B cell (primary cell): ENCODE measurements at regions not wholly inside any gene's neighbourhood (a gene's known extent, or its start where the extent isn't known, plus 50 kb on each side); places are given as distances from the start of the nearest gene placed in this dataset.
"Not testable (repeated sequence)": the region's sequence is repeated elsewhere in the genome, so short reads cannot be mapped to it uniquely, and the experiment has no call there.

Experiments
- ATAC-seq: fragments of 200-7000 bp; cut with Tn5 transposase; one replicate; pipeline ENCODE4 v1.10.0; 2021; ENCODE audit warnings: low read depth, mild to moderate bottlenecking, moderate number of reproducible peaks, moderate library complexity
- CTCF ChIA-PET: fragments of 350-600 bp; sonication (Branson Sonifier 250); formaldehyde crosslinking; loops from one replicate; lab custom pipeline; 2021; ENCODE audit warnings: antibody characterized with exemption, inconsistent platforms; lab: Charles Lee
- POLR2A ChIA-PET: fragments of 350-600 bp; sonication (Branson Sonifier 250); formaldehyde crosslinking; loops from one replicate; lab custom pipeline; 2021; ENCODE audit warnings: antibody characterized with exemption; lab: Charles Lee
- DNase-seq: peaks from one replicate; pipeline ENCODE4 v3.0.0; 2013
- H2AFZ ChIP-seq: 2 replicates; pipeline ENCODE4 v1.6.1; 2012; ENCODE audit warnings: mild to moderate bottlenecking, low read depth, low read length; ENCODE audit not compliant: insufficient read depth, poor library complexity, severe bottlenecking
- H3K27ac ChIP-seq, 2 donors: 1 replicate in 1 of 2; 2 replicates in 1 of 2; pipeline ENCODE4 v1.5.1; 2012 to 2013; ENCODE audit warnings: low read length in 2 of 2, mild to moderate bottlenecking in 2 of 2, moderate library complexity in 1 of 2
- H3K27me3 ChIP-seq, 4 experiments: fragments of 200-600 bp in 1 of 4; sonication (generic) in 1 of 4; replicated peaks in 1 of 4; 1 replicate in 2 of 4; 2 replicates in 2 of 4; pipeline versions ENCODE4 v1.6.1 to v1.7.0; 2013 to 2016; ENCODE audit warnings: low read length in 3 of 4, mild to moderate bottlenecking in 2 of 4, mixed read lengths in 1 of 4, moderate library complexity in 1 of 4; ENCODE audit not compliant: insufficient read depth in 4 of 4, control insufficient read depth in 3 of 4; ENCODE audit errors: control extremely low read depth in 1 of 4
- H3K36me3 ChIP-seq, 2 experiments: replicated peaks in 1 of 2; 1 replicate in 1 of 2; 2 replicates in 1 of 2; pipeline versions ENCODE4 v1.6.1 to v1.7.1; 2013; ENCODE audit warnings: low read length in 1 of 2; ENCODE audit not compliant: insufficient read depth in 2 of 2, control insufficient read depth in 1 of 2; ENCODE audit errors: control extremely low read depth in 1 of 2, extremely low read depth in 1 of 2
- H3K4me1 ChIP-seq, 2 donors: fragments of 200-600 bp in 1 of 2; sonication (generic) in 1 of 2; 1 replicate in 1 of 2; 2 replicates in 1 of 2; pipeline versions ENCODE4 v1.5.1 to v1.6.1; 2013 to 2017; ENCODE audit warnings: low read length in 2 of 2; ENCODE audit not compliant: control insufficient read depth in 2 of 2, insufficient read depth in 2 of 2
- H3K4me2 ChIP-seq: replicated peaks from 2 replicates; pipeline ENCODE3; 2012; ENCODE audit warnings: mild to moderate bottlenecking, low read depth, low read length; ENCODE audit not compliant: poor library complexity, severe bottlenecking
- H3K4me3 ChIP-seq, 5 experiments: fragments of 200-600 bp in 1 of 5; sonication (generic) in 1 of 5; 1 replicate in 3 of 5; 2 replicates in 2 of 5; pipeline versions ENCODE4 v1.5.1 to v1.7.0; 2011 to 2016; ENCODE audit warnings: low read length in 4 of 5, mild to moderate bottlenecking in 4 of 5, low read depth in 2 of 5, control low read depth in 1 of 5, moderate library complexity in 1 of 5; ENCODE audit not compliant: insufficient read depth in 1 of 5; ENCODE audit errors: control extremely low read depth in 1 of 5, extremely low read depth in 1 of 5
- H3K79me2 ChIP-seq: fragments of 200-600 bp; sonication (generic); one replicate; pipeline ENCODE4 v1.6.0; 2016; ENCODE audit warnings: low read length; ENCODE audit not compliant: control insufficient read depth, insufficient read depth
- H3K9ac ChIP-seq: fragments of 200-600 bp; sonication (generic); 2 replicates; pipeline ENCODE4 v1.6.1; 2017; ENCODE audit warnings: mild to moderate bottlenecking, low read length, moderate library complexity
- H3K9me3 ChIP-seq, 3 donors: one replicate each; pipeline versions ENCODE4 v1.6.1 to v1.7.1; 2013; ENCODE audit warnings: low read length in 2 of 3; ENCODE audit not compliant: control insufficient read depth in 2 of 3, insufficient read depth in 1 of 3; ENCODE audit errors: control extremely low read depth in 1 of 3
- H4K20me1 ChIP-seq: 2 replicates; pipeline ENCODE4 v1.6.0; 2012; ENCODE audit warnings: mild to moderate bottlenecking, low read length; ENCODE audit not compliant: insufficient read depth, control insufficient read depth, poor library complexity, severe bottlenecking
- H3K27ac Mint-ChIP-seq: one replicate; pipeline ENCODE4 v1.8.0; 2021; ENCODE audit warnings: mixed read lengths
- H3K27me3 Mint-ChIP-seq: one replicate; pipeline ENCODE4 v1.8.0; 2021; ENCODE audit warnings: mixed read lengths
- H3K4me1 Mint-ChIP-seq: one replicate; pipeline ENCODE4 v1.8.0; 2021; ENCODE audit warnings: mixed read lengths
- H3K4me3 Mint-ChIP-seq: one replicate; pipeline ENCODE4 v1.8.0; 2021; ENCODE audit warnings: mixed read lengths
- H3K9me3 Mint-ChIP-seq: one replicate; pipeline ENCODE4 v1.8.0; 2022; ENCODE audit warnings: mixed read lengths; ENCODE audit not compliant: insufficient read depth
- CTCF ChIP-seq: fragments of 200-600 bp; IDR thresholded peaks from one replicate; pipeline ENCODE4 v1.8.0; 2022; ENCODE audit warnings: antibody characterized with exemption, mild to moderate bottlenecking
- EZH2 ChIP-seq: IDR thresholded peaks from 2 replicates; pipeline ENCODE4 v1.6.1; 2012; ENCODE audit warnings: borderline replicate concordance, low read depth, mild to moderate bottlenecking, moderate library complexity, low read length; ENCODE audit not compliant: insufficient read depth, poor library complexity, severe bottlenecking
- WGBS: methylation state at CpG from one replicate; pipeline ENCODE4 v1.1.5; 2013; ENCODE audit warnings: missing lambda C conversion rate; ENCODE audit not compliant: insufficient coverage; 5-methylcytosine and 5-hydroxymethylcytosine counted together
- intact Hi-C: fragments of 100-400 bp; cut with micrococcal nuclease; formaldehyde crosslinking; loops from one replicate; pipeline ENCODE4 v1.10.0; 2022

GRCh38 chr10:6838118-6838517, 258.0 kb upstream of the PRKCQ start:
- Mint-ChIP-seq H3K4me3 (no peak overlapping the region), H3K27me3 (peaks cover 13% of the 10 kb centered on the region), H3K9me3 (no peaks in the 10 kb centered on the region), H3K4me1 (no peaks in the 10 kb centered on the region), H3K27ac (no peak overlapping the region)
- POLR2A ChIA-PET: no interaction called here
- no peak overlapping the region for H3K4me3 ChIP-seq
- ATAC-seq: no peak
- TF ChIP-seq CTCF (peak; percentile 22), EZH2 (no peak)
- intact Hi-C loops: no loop called here
- no peak overlapping the region for H2AFZ ChIP-seq
- H3K9ac ChIP-seq: no peak overlapping the region
- CTCF ChIA-PET: interaction anchor here (0.7 to 1.7 kb wide), 2 partner anchors 30 to 578 kb away, joined by 3 to 7 read pairs; no protein-coding TSS in a partner anchor
- WGBS: 83% methylated on average over 1 of the region's 3 CpGs
- no peak overlapping the region for H3K27ac ChIP-seq
- no peak overlapping the region for H3K4me2 ChIP-seq
- no peaks in the 10 kb centered on the region for H3K27me3 ChIP-seq
- no peaks in the 10 kb centered on the region for H3K9me3 ChIP-seq
- peak; percentile 15 for DNase-seq
- no peaks in the 10 kb centered on the region for H3K79me2 ChIP-seq
- no peaks in the 10 kb centered on the region for H3K4me1 ChIP-seq
- H4K20me1 ChIP-seq: no peaks in the 10 kb centered on the region
- no peaks in the 10 kb centered on the region for H3K36me3 ChIP-seq

GRCh38 chr10:6833458-6834011, 253.5 kb upstream of the PRKCQ start:
- Histone ChIP-seq H3K79me2 (no peaks in the 10 kb centered on the region), H3K36me3 (no peaks in the 10 kb centered on the region), H3K9me3 (no peaks in the 10 kb centered on the region), H3K4me3 (no peak overlapping the region), H3K27me3 (no peaks in the 10 kb centered on the region), H3K4me1 (no peaks in the 10 kb centered on the region), H3K9ac (no peak overlapping the region), H3K27ac (no peak overlapping the region), H4K20me1 (no peaks in the 10 kb centered on the region), H3K4me2 (no peak overlapping the region), H2AFZ (no peak overlapping the region)
- ChIA-PET POLR2A (interaction anchor here (0.6 kb wide), 1 partner anchor 577 kb away, joined by 3 read pairs; no protein-coding TSS in a partner anchor), CTCF (no interaction called here)
- no peak for TF ChIP-seq EZH2
- TF ChIP-seq CTCF: no peak
- ATAC-seq (no peak), DNase-seq (no peak)
- Mint-ChIP-seq H3K4me3 (no peak overlapping the region), H3K9me3 (no peaks in the 10 kb centered on the region), H3K4me1 (no peaks in the 10 kb centered on the region), H3K27ac (no peak overlapping the region), H3K27me3 (peaks cover 18% of the 10 kb centered on the region)
- intact Hi-C loops: no loop called here
- WGBS: no CpG with 5 or more reads among the region's 2 CpGs

- H3K9me3 ChIP-seq, DNase-seq, H3K9me3 Mint-ChIP-seq, H3K4me1 ChIP-seq, ATAC-seq, intact Hi-C loops, H3K27ac Mint-ChIP-seq, H3K4me1 Mint-ChIP-seq, H3K4me2 ChIP-seq, H3K27me3 ChIP-seq, POLR2A ChIA-PET, H4K20me1 ChIP-seq, CTCF ChIA-PET, H3K36me3 ChIP-seq, H3K9ac ChIP-seq, H3K4me3 Mint-ChIP-seq, H2AFZ ChIP-seq, H3K79me2 ChIP-seq, H3K27ac ChIP-seq, H3K4me3 ChIP-seq: not testable (repeated sequence)
- WGBS: 70% methylated on average over 1 of the region's 4 CpGs
- H3K27me3 Mint-ChIP-seq: peaks cover 18% of the 10 kb centered on the region
These were observed 250.9 kb upstream of the PRKCQ start for GRCh38 chr10:6830981-6831380.
